ENCODE measurements at regions not wholly inside any gene's neighbourhood (a gene's known extent, or its start where the extent isn't known, plus 50 kb on each side); places are given as distances from the start of the nearest gene placed in this dataset.

DNA sequence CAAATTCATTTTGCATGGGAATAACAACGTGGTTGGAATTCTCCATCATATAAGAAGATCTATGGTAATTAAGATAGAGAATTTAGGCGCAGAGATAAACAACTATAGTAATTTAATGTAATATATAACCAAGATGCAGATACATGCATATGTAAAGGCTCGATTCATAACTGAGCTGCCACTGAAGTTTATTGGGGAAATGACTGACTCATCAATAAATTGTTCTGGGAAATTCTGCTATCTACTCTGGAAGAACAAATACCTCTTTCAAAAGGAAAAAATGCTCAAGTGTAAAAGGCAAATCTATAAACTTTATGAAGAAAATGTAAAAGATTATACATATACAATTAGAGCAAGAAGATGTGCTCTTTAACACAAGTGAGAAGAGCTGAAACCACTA lies 596.4 kb downstream of the MMUT start:
- FAIRE-seq (no peak), DNase-seq (ENCODE audit: low read depth) (no peak)
- no peaks in the 10 kb centered on the region for H3K27me3 ChIP-seq (ENCODE audit: control insufficient read depth, insufficient read depth, low read length)
- no peaks in the 10 kb centered on the region for H3K36me3 ChIP-seq (ENCODE audit: control insufficient read depth, insufficient read depth, low read length)
- TF ChIP-seq CTCF (IDR thresholded peaks at IDR 0.05; ENCODE audit: insufficient read depth, low read length, severe bottlenecking) = no peak
- H3K4me3 ChIP-seq (ENCODE audit: low read depth, low read length) = no peak overlapping the region

GRCh38 chr6:48860175-48860574 lies 602.9 kb downstream of the MMUT start:
- Histone ChIP-seq H3K27me3 (ENCODE audit: control insufficient read depth, insufficient read depth, low read length) (no peaks in the 10 kb centered on the region), H3K4me3 (ENCODE audit: low read depth, low read length) (no peak overlapping the region), H3K36me3 (ENCODE audit: control insufficient read depth, insufficient read depth, low read length) (no peaks in the 10 kb centered on the region)
- DNase-seq (ENCODE audit: low read depth) = no peak
- FAIRE-seq = no peak
- TF ChIP-seq CTCF (IDR thresholded peaks at IDR 0.05; ENCODE audit: insufficient read depth, low read length, severe bottlenecking) = no peak

GRCh38 chr6:48859562-48860123 lies 603.4 kb downstream of the MMUT start:
- no peak for FAIRE-seq
- no peaks in the 10 kb centered on the region for H3K27me3 ChIP-seq (ENCODE audit: control insufficient read depth, insufficient read depth, low read length)
- no peaks in the 10 kb centered on the region for H3K36me3 ChIP-seq (ENCODE audit: control insufficient read depth, insufficient read depth, low read length)
- no peak for TF ChIP-seq CTCF (IDR thresholded peaks at IDR 0.05; ENCODE audit: insufficient read depth, low read length, severe bottlenecking)
- DNase-seq (ENCODE audit: low read depth) = no peak
- no peak overlapping the region for H3K4me3 ChIP-seq (ENCODE audit: low read depth, low read length)

- no peaks in the 10 kb centered on the region for H3K36me3 ChIP-seq (ENCODE audit: control insufficient read depth, insufficient read depth, low read length)
- DNase-seq (ENCODE audit: low read depth) (no peak), FAIRE-seq (no peak)
- no peak for TF ChIP-seq CTCF (IDR thresholded peaks at IDR 0.05; ENCODE audit: insufficient read depth, low read length, severe bottlenecking)
- no peaks in the 10 kb centered on the region for H3K27me3 ChIP-seq (ENCODE audit: control insufficient read depth, insufficient read depth, low read length)
- no peak overlapping the region for H3K4me3 ChIP-seq (ENCODE audit: low read depth, low read length)
Observed at GRCh38 chr6:48845219-48845618, 617.8 kb downstream of the MMUT start.

DNA sequence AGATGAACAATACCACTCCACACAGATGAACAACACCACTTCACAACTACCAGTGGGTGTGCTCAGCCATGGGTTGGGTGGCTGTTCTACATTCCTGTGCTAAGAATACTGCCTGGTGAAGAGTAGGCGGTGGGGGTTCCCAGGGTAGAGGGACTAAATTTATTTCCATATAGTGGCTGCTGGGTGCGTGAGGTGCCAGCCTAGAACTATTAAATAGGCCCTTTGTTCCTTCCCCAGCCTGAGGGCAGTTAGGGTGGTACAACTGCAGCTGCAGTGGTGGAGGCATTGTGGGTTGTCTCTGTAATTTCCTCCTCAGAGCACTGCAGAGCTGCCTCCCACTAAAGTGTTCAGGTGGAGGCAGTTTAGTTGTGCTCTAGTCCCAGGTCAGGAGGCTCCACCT lies 618.4 kb downstream of the MMUT start:
- FAIRE-seq (no peak), DNase-seq (ENCODE audit: low read depth) (no peak)
- Histone ChIP-seq H3K36me3 (ENCODE audit: control insufficient read depth, insufficient read depth, low read length) (no peaks in the 10 kb centered on the region), H3K27me3 (ENCODE audit: control insufficient read depth, insufficient read depth, low read length) (no peaks in the 10 kb centered on the region), H3K4me3 (ENCODE audit: low read depth, low read length) (no peak overlapping the region)
- no peak for TF ChIP-seq CTCF (IDR thresholded peaks at IDR 0.05; ENCODE audit: insufficient read depth, low read length, severe bottlenecking)

GRCh38 chr6:48840896-48841295 lies 622.2 kb downstream of the MMUT start:
- no peak for TF ChIP-seq CTCF (IDR thresholded peaks at IDR 0.05; ENCODE audit: insufficient read depth, low read length, severe bottlenecking)
- Histone ChIP-seq H3K36me3 (ENCODE audit: control insufficient read depth, insufficient read depth, low read length) (no peaks in the 10 kb centered on the region), H3K27me3 (ENCODE audit: control insufficient read depth, insufficient read depth, low read length) (no peaks in the 10 kb centered on the region), H3K4me3 (ENCODE audit: low read depth, low read length) (no peak overlapping the region)
- DNase-seq (ENCODE audit: low read depth) = no peak
- FAIRE-seq = no peak
